OCI-M1 (cell line): ENCODE measurements at regions not wholly inside any gene's neighbourhood (a gene's known extent, or its start where the extent isn't known, plus 50 kb on each side); places are given as distances from the start of the nearest gene placed in this dataset.
"Not testable (repeated sequence)": the region's sequence is repeated elsewhere in the genome, so short reads cannot be mapped to it uniquely, and the experiment has no call there.

Experiments
- DNase-seq: peaks from one replicate; lab custom pipeline; 2025; lab: John Stamatoyannopoulos, UW

GRCh38 chr3:82509106-82509842, 747.8 kb upstream of the GBE1 start:
- DNase-seq, result no peak

- DNase-seq, result no peak
These were observed 744.8 kb upstream of the GBE1 start for GRCh38 chr3:82506204-82506603.

GRCh38 chr3:82505079-82505756, 743.8 kb upstream of the GBE1 start:
- no peak for DNase-seq

GRCh38 chr3:82498186-82498585, 736.7 kb upstream of the GBE1 start:
- DNase-seq, result no peak

GRCh38 chr3:82496890-82497560, 735.6 kb upstream of the GBE1 start:
- DNase-seq, result peak; percentile 23

- no peak for DNase-seq
These were observed 734.2 kb upstream of the GBE1 start for GRCh38 chr3:82495655-82496054.

- no peak for DNase-seq
These were observed 733.6 kb upstream of the GBE1 start for GRCh38 chr3:82494977-82495489.

GRCh38 chr3:82493858-82494257, 732.4 kb upstream of the GBE1 start:
- DNase-seq, result no peak

GRCh38 chr3:82475306-82475705, 713.9 kb upstream of the GBE1 start:
- no peak for DNase-seq

GRCh38 chr3:82474711-82475110, 713.3 kb upstream of the GBE1 start:
- DNase-seq, result no peak

- DNase-seq, result no peak
These were observed 712.6 kb upstream of the GBE1 start for GRCh38 chr3:82473864-82474541.

GRCh38 chr3:82467051-82467450, 705.6 kb upstream of the GBE1 start:
- no peak for DNase-seq

- no peak for DNase-seq
These were observed 701.5 kb upstream of the GBE1 start for GRCh38 chr3:82462977-82463376.

- DNase-seq, result no peak
These were observed 699.8 kb upstream of the GBE1 start for GRCh38 chr3:82461049-82461889.

GRCh38 chr3:82448320-82448719, 686.9 kb upstream of the GBE1 start:
- no peak for DNase-seq

GRCh38 chr3:82428821-82429220, 667.4 kb upstream of the GBE1 start:
- not testable (repeated sequence) for DNase-seq

- DNase-seq, result no peak
These were observed 662.5 kb upstream of the GBE1 start for GRCh38 chr3:82424031-82424339.

GRCh38 chr3:82423268-82424030, 662.0 kb upstream of the GBE1 start:
- DNase-seq, result no peak

GRCh38 chr3:82416830-82417229, 655.4 kb upstream of the GBE1 start:
- DNase-seq, result no peak

- DNase-seq, result no peak
These were observed 654.9 kb upstream of the GBE1 start for GRCh38 chr3:82416349-82416748.

- no peak for DNase-seq
These were observed 651.7 kb upstream of the GBE1 start for GRCh38 chr3:82413171-82413570.
